ENCODE measurements at regions not wholly inside any gene's neighbourhood (a gene's known extent, or its start where the extent isn't known, plus 50 kb on each side); places are given as distances from the start of the nearest gene placed in this dataset.
"Not testable (repeated sequence)": the region's sequence is repeated elsewhere in the genome, so short reads cannot be mapped to it uniquely, and the experiment has no call there.

GRCh38 chr13:79647533-79647932, 166.6 kb downstream of the NDFIP2 start:
- no peak for DNase-seq (ENCODE audit: low read depth in 3 of 3, low spot score in 2 of 3)

GRCh38 chr13:79646880-79647279, 165.9 kb downstream of the NDFIP2 start:
- no peak for DNase-seq (ENCODE audit: low read depth in 3 of 3, low spot score in 2 of 3)

GRCh38 chr13:79645569-79645968, 164.6 kb downstream of the NDFIP2 start:
- no peak for DNase-seq (ENCODE audit: low read depth in 3 of 3, low spot score in 2 of 3)

DNA sequence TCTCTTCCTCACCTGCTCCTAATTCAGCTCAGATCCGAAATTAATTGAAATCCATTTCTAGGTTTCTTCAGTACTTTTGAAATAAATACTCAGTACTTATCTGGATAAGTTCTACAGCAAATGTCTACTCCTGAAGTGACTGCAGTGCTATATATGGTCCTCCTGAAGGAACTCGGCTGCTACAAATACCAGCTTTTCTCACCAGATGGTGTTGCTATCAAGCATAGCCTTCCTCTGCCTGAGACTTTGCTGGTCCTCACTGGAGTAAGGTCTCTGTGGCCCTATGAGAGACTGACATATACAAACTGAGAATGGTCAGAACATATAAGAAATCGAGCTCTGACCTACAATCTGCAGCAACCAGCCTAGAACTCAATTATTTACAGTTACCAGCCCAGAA, 161.6 kb downstream of the NDFIP2 start:
- DNase-seq (ENCODE audit: low read depth in 3 of 3, low spot score in 2 of 3), result no peak

DNA sequence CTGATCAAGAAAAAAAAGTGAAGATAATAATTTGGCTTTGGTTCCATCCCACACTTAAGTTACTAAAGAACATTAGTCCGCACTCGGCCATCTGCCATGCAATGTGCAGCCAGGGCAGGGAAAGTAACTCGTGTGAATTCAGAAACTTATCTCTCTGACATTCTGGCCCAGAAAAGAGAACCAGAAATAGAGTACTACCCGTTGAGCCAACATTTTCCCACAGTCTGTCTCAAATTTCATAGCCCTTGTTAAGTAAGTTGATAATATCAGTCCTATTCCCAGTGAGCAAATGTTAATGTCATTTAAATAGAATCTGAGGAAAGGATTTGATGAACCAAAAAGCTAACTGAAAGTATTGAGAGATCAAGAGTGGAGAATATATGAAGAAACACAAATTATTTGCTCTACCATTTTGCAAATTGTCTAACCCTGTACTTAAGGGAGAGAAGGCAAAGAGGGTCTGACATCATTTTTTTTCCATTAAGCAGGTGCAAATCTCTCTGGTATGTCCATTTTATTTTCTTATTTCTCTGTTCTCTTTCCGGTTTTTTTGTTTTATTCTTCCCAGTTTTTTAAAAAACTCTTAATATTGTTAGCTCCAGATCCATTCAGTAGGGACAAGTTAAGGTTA, 156.3 kb downstream of the NDFIP2 start:
- DNase-seq (ENCODE audit: low read depth in 3 of 3, low spot score in 2 of 3), result no peak

DNA sequence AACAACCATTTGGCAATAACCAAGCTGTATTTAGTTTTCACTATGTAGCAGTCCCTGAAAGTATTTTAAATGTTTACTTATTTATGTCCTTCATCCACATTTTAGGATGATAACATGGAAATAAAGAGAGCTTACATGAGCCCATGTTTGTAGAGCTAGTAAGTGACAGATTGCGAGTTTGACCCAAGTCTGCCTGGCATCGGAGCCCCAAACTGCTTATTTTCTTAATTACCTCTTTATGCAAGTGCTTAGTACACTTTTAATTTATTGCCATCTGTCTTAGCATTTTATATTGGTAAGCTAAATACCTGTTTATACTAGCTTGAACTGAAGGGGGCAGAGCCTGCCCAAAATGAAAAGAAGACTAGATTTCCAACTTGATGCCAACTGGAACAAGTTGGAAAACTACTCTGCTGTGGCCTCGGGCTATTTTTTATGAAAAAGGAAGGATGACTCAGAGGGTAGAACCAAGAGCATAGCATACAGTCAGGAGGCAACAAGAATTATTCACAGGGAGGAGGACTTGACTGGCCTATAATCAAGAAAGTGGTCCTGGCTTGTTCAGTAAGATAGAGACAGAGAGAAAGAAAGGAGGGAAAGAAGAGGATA, 150.2 kb downstream of the NDFIP2 start:
- no peak for DNase-seq (ENCODE audit: low read depth in 3 of 3, low spot score in 2 of 3)

DNA sequence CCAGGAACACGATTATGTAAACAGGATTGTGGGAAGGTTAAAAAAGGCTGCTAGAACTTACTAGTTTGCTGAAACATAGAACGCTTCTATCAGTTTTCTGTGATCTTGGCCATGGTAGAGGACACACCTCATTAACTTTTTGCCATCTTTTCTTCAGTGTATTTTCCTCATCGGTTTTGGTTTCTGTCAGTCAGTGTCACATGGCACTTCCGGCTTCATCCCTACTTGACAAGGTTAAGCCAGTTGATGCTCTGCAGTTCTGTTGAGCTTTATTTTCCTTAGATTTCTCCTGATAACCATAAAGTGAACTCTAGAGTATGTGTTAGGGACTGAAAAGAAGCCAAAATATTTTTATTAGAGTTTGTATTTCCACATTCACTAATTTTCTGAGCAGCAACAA, 147.5 kb downstream of the NDFIP2 start:
- DNase-seq (ENCODE audit: low read depth in 3 of 3, low spot score in 2 of 3), result no peak

- no peak for DNase-seq (ENCODE audit: low read depth in 3 of 3, low spot score in 2 of 3)
These were observed 146.0 kb downstream of the NDFIP2 start for GRCh38 chr13:79626924-79627323.

DNA sequence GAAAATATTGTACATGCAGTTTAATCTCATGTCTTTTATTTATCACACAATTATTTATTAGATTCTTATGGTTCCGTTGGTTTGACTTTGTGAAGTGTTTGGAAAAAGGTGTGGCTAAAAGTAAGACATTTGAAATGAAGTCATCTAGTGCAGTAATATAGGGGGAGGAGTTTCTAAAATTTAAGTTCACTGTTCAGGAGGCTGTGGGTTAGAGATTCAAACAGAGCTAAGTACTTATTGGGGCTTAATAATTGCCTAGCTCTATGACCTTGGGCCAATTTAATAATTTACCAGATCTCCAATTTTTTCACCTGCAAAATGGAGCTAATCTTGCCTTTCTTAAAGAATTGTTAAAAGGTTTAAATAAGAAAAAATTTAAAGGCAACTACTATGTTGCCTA, 144.6 kb downstream of the NDFIP2 start:
- DNase-seq (ENCODE audit: low read depth in 3 of 3, low spot score in 2 of 3), result no peak

- DNase-seq (ENCODE audit: low read depth in 3 of 3, low spot score in 2 of 3), result no peak
These were observed 140.9 kb downstream of the NDFIP2 start for GRCh38 chr13:79621902-79622301.

DNA sequence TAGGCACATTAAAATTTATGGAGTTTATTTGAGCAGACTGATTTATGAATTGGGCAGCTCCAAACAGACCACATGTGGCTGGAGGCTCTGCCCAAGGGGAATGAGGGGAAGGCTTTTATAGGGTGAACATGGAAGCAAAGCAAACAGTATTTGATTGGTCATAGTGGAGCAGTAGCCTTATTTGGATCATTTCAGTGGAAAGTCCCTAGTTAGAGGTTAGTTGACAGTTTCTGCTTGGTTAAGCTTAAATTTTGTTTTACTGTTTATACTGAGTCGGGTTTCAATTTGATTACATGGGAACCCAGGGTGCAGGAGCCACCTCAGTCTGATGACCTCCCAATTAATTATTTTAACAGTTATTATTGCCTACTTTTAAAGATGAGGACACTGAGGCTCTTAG, 140.5 kb downstream of the NDFIP2 start:
- DNase-seq (ENCODE audit: low read depth in 3 of 3, low spot score in 2 of 3), result no peak

DNA sequence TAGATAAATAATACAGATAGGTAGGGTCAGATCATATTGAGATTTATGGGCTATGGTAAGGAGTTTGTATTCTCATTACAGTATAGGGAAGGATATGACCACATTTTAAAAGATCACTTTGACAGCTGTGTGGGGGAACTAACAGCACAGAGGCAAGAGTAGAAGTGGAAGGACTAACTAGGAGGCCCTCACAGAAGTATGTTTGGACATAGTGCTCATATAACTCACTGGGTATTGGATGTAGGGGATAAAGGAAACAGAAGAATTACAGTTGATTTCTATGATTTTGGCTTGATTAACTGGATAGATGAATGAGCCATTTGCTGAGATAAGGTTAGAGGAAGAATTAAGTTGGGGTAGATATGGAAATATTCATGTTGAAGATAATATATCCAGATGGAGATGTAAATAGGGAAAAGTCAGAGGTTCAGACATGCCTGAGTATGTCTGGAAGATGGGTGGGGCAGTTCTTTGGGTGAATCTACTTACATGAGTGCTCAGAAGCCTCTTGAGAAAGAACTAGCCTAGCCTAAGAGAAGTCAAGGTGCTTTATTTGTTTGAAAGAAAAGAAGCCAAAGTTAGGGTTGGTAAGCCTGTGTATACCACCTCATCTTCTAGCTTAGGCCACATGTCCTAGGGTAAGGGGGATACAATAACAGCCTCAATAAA, 133.4 kb downstream of the NDFIP2 start:
- no peak for DNase-seq (ENCODE audit: low read depth in 3 of 3, low spot score in 2 of 3)

- DNase-seq (ENCODE audit: low read depth in 3 of 3, low spot score in 2 of 3), result no peak
These were observed 131.6 kb downstream of the NDFIP2 start for GRCh38 chr13:79612604-79613003.

DNA sequence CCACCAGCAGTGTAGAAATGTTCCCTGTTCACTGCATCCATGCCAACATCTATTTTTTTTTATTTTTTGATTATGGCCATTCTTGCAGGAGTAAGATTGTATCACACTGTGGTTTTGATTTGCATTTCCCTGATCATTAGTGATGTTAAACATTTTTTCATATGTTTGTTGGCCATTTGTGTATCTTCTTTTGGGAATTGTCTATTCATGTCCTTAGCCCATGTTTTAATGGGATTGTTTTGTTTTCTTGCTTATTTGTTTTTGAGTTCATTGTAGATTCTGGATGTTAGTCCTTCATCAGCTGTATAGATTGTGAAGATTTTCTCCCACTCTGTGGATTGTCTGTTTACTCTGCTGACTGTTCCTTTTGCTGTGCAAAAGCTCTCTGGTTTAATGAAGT, 126.9 kb downstream of the NDFIP2 start:
- DNase-seq (ENCODE audit: low read depth in 3 of 3, low spot score in 2 of 3), result not testable (repeated sequence)
